CD4-positive, alpha-beta T cell (primary cell): ENCODE measurements at regions not wholly inside any gene's neighbourhood (a gene's known extent, or its start where the extent isn't known, plus 50 kb on each side); places are given as distances from the start of the nearest gene placed in this dataset.

ENCODE experiments used
- ATAC-seq: fragments of 200-7000 bp; cut with Tn5 transposase; one replicate; pipeline ENCODE4 v1.10.0; 2022; ENCODE audit warnings: mild to moderate bottlenecking; ENCODE audit not compliant: poor library complexity
- CTCF ChIA-PET: fragments of 350-600 bp; sonication (Branson Sonifier 250); formaldehyde crosslinking; loops from one replicate; lab custom pipeline; 2021; ENCODE audit warnings: antibody characterized with exemption, inconsistent platforms; lab: Charles Lee
- POLR2A ChIA-PET: fragments of 350-600 bp; sonication (Branson Sonifier 250); formaldehyde crosslinking; loops from one replicate; lab custom pipeline; 2021; ENCODE audit warnings: antibody characterized with exemption, inconsistent platforms; lab: Charles Lee
- DNase-seq, 14 experiments: peaks; one replicate each; pipeline ENCODE4 v3.0.0-alpha.2; 2013 to 2020; ENCODE audit warnings: mixed read lengths in 2 of 14
- H3K27ac ChIP-seq, 2 donors: one replicate each; pipeline versions ENCODE4 v1.5.1 to v1.7.0; 2013; ENCODE audit warnings: low read length in 2 of 2, low read depth in 1 of 2, mild to moderate bottlenecking in 1 of 2
- H3K27me3 ChIP-seq, 2 experiments: 1 replicate in 1 of 2; 2 replicates in 1 of 2; pipeline versions ENCODE4 v1.6.1 to v1.7.0; 2013; ENCODE audit warnings: low read length in 2 of 2, control low read depth in 1 of 2, mild to moderate bottlenecking in 1 of 2, moderate library complexity in 1 of 2; ENCODE audit not compliant: insufficient read depth in 2 of 2, control insufficient read depth in 1 of 2
- H3K36me3 ChIP-seq: one replicate; pipeline ENCODE4 v1.6.1; 2013; ENCODE audit warnings: low read length, control low read depth; ENCODE audit not compliant: insufficient read depth
- H3K4me1 ChIP-seq: one replicate; pipeline ENCODE4 v1.6.1; 2013; ENCODE audit warnings: low read length, control low read depth; ENCODE audit not compliant: insufficient read depth
- H3K4me3 ChIP-seq: one replicate; pipeline ENCODE4 v1.5.1; 2013; ENCODE audit warnings: mild to moderate bottlenecking, low read length, moderate library complexity
- H3K9me3 ChIP-seq, 2 experiments: 1 replicate in 1 of 2; 2 replicates in 1 of 2; pipeline versions ENCODE4 v1.6.1 to v1.7.0; 2013; ENCODE audit warnings: low read length in 2 of 2, mild to moderate bottlenecking in 2 of 2, control low read depth in 1 of 2, moderate library complexity in 1 of 2; ENCODE audit not compliant: control insufficient read depth in 1 of 2, insufficient read depth in 1 of 2
- H3K27ac Mint-ChIP-seq: one replicate; pipeline ENCODE4 v1.8.0; 2020; ENCODE audit warnings: mixed read lengths
- H3K27me3 Mint-ChIP-seq: one replicate; pipeline ENCODE4 v1.8.0; 2021; ENCODE audit warnings: mixed read lengths
- H3K36me3 Mint-ChIP-seq: one replicate; pipeline ENCODE4 v1.8.0; 2021; ENCODE audit warnings: low read depth, mixed read lengths
- H3K4me1 Mint-ChIP-seq: one replicate; pipeline ENCODE4 v1.8.0; 2021; ENCODE audit warnings: low read depth, mixed read lengths
- H3K4me3 Mint-ChIP-seq: one replicate; pipeline ENCODE4 v1.8.0; 2020; ENCODE audit warnings: mild to moderate bottlenecking, mixed read lengths
- H3K9me3 Mint-ChIP-seq: one replicate; pipeline ENCODE4 v1.8.0; 2020; ENCODE audit warnings: mixed read lengths
- CTCF ChIP-seq: fragments of 200-600 bp; IDR thresholded peaks from one replicate; pipeline ENCODE4 v1.8.0; 2022; ENCODE audit warnings: antibody characterized with exemption, mild to moderate bottlenecking
- intact Hi-C, 2 experiments: fragments of 100-400 bp; cut with DNase I in 1 of 2; cut with micrococcal nuclease in 1 of 2; formaldehyde crosslinking; loops; one replicate each; pipeline versions ENCODE4 v1.15.1 to v1.9.0; 2023 to 2025; cut with DNase I, micrococcal nuclease

GRCh38 chr3:24060055-24060454 is 115.0 kb downstream of the NR1D2 start:
- CTCF ChIA-PET: no interaction called here
- Mint-ChIP-seq H3K4me1 (no peaks in the 10 kb centered on the region), H3K9me3 (no peaks in the 10 kb centered on the region), H3K4me3 (no peak overlapping the region), H3K36me3 (no peaks in the 10 kb centered on the region), H3K27me3 (peaks cover 21% of the 10 kb centered on the region), H3K27ac (no peak overlapping the region)
- no peaks in the 10 kb centered on the region for H3K9me3 ChIP-seq
- H3K27me3 ChIP-seq: no peaks in the 10 kb centered on the region
- DNase-seq (no peak), ATAC-seq (no peak)
- no peak overlapping the region for H3K4me3 ChIP-seq
- POLR2A ChIA-PET: no interaction called here
- no peak for TF ChIP-seq CTCF
- H3K36me3 ChIP-seq: no peaks in the 10 kb centered on the region
- no peak overlapping the region for H3K27ac ChIP-seq
- H3K4me1 ChIP-seq: no peaks in the 10 kb centered on the region
- intact Hi-C loops: no loop called here

- no peak for DNase-seq
- no peak overlapping the region for H3K27ac ChIP-seq
- Mint-ChIP-seq H3K27ac (no peak overlapping the region), H3K4me1 (no peaks in the 10 kb centered on the region), H3K4me3 (no peak overlapping the region), H3K9me3 (no peaks in the 10 kb centered on the region), H3K27me3 (peaks cover 8% of the 10 kb centered on the region), H3K36me3 (no peaks in the 10 kb centered on the region)
- ATAC-seq: no peak
- ChIA-PET POLR2A (no interaction called here), CTCF (no interaction called here)
- no peaks in the 10 kb centered on the region for H3K9me3 ChIP-seq
- intact Hi-C loops: no loop called here
- H3K36me3 ChIP-seq: no peaks in the 10 kb centered on the region
- TF ChIP-seq CTCF: no peak
- H3K27me3 ChIP-seq: no peaks in the 10 kb centered on the region
- no peak overlapping the region for H3K4me3 ChIP-seq
- H3K4me1 ChIP-seq: no peaks in the 10 kb centered on the region
Measured at GRCh38 chr3:24062916-24063315, 117.8 kb downstream of the NR1D2 start.
